Esophagus squamous epithelium (tissue), 4 donors: ENCODE measurements at regions not wholly inside any gene's neighbourhood (a gene's known extent, or its start where the extent isn't known, plus 50 kb on each side); places are given as distances from the start of the nearest gene placed in this dataset.

Experiments
- POLR2A ChIP-seq, 4 donors: fragments of 450-650 bp; IDR thresholded peaks; one replicate each; pipeline ENCODE4 v1.6.1; 2017; ENCODE audit warnings: antibody characterized with exemption in 4 of 4, mild to moderate bottlenecking in 4 of 4, moderate library complexity in 3 of 4
- TF ChIP-seq, protein P1 (sequence below), 6 experiments: fragments of 450-650 bp in 4 of 6; fragments of 200-600 bp in 2 of 6; sonication (generic) in 2 of 6; IDR thresholded peaks; one replicate each; pipeline ENCODE4 v1.5.1; 2016 to 2019; ENCODE audit warnings: antibody characterized with exemption in 6 of 6, mild to moderate bottlenecking in 4 of 6, moderate library complexity in 4 of 6

DNA sequence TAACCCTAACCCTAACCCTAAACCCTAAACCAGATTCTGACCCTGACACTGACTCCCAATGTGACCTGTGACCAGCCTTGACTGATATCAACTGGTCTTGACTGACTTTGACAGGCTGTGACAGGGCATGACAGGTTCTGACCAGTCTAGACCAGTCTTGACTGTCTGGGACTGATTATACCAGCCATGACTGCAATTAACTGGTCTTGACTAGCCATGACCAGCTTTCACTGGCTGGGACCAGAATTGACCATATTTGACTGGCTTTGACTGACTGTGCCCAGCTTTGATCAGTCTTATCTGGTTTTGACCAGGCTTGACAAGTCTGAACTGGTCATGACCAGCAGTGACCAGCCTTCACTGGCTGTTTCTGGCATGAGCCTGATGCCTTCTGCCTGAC is 95.5 kb downstream of the BMP15 start:
- TF ChIP-seq, protein P1, sequence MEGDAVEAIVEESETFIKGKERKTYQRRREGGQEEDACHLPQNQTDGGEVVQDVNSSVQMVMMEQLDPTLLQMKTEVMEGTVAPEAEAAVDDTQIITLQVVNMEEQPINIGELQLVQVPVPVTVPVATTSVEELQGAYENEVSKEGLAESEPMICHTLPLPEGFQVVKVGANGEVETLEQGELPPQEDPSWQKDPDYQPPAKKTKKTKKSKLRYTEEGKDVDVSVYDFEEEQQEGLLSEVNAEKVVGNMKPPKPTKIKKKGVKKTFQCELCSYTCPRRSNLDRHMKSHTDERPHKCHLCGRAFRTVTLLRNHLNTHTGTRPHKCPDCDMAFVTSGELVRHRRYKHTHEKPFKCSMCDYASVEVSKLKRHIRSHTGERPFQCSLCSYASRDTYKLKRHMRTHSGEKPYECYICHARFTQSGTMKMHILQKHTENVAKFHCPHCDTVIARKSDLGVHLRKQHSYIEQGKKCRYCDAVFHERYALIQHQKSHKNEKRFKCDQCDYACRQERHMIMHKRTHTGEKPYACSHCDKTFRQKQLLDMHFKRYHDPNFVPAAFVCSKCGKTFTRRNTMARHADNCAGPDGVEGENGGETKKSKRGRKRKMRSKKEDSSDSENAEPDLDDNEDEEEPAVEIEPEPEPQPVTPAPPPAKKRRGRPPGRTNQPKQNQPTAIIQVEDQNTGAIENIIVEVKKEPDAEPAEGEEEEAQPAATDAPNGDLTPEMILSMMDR (IDR thresholded peaks at IDR 0.05) = no peak
- TF ChIP-seq POLR2A (IDR thresholded peaks at IDR 0.05) = no peak
